ENCODE measurements at regions not wholly inside any gene's neighbourhood (a gene's known extent, or its start where the extent isn't known, plus 50 kb on each side); places are given as distances from the start of the nearest gene placed in this dataset.
"Not testable (repeated sequence)": the region's sequence is repeated elsewhere in the genome, so short reads cannot be mapped to it uniquely, and the experiment has no call there.

DNA sequence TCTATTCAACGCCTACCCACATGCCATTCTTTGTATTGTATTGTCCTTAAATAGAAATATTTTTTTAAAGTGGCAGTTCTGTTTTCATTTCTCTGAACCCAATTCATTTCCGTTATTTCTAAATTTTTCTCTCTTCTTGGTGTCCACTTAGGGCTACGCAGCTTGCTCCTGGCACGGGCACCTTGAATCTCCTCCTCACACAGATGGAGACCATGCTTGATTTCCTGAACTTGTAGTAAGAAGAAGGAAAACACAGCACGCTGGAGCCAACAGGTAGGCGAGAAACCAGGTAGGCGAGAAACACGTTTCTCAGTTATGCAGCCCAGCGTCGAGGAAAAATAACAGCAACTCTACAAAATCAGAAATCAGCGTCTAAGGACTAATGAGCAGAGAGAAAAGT, 428.9 kb downstream of the STK39 start:
- TF ChIP-seq, protein P1, sequence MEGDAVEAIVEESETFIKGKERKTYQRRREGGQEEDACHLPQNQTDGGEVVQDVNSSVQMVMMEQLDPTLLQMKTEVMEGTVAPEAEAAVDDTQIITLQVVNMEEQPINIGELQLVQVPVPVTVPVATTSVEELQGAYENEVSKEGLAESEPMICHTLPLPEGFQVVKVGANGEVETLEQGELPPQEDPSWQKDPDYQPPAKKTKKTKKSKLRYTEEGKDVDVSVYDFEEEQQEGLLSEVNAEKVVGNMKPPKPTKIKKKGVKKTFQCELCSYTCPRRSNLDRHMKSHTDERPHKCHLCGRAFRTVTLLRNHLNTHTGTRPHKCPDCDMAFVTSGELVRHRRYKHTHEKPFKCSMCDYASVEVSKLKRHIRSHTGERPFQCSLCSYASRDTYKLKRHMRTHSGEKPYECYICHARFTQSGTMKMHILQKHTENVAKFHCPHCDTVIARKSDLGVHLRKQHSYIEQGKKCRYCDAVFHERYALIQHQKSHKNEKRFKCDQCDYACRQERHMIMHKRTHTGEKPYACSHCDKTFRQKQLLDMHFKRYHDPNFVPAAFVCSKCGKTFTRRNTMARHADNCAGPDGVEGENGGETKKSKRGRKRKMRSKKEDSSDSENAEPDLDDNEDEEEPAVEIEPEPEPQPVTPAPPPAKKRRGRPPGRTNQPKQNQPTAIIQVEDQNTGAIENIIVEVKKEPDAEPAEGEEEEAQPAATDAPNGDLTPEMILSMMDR (IDR thresholded peaks at IDR 0.05; ENCODE audit: low read depth, low read length), result no peak
- H3K4me3 ChIP-seq (ENCODE audit: low read depth, low read length), result no peak overlapping the region

DNA sequence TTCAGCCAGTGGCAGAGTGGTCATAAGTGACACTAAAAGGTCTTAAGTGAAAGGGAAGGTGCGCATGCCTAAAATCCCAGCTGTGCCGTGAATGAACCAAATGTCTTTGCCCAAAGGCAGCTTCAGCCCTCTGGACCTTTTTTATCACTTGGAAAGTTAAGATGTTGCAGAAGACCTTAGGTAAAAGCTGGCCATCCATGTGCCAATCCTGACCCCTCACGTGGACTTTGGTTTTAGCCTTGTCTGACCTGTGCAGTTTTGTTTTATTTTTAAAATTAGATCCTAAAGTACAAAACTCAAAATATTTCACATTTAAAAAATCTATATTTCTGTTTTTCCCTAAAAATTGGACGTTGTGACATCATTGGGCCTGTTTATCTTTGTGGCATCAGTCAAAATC, 429.5 kb downstream of the STK39 start:
- TF ChIP-seq, protein P1 (IDR thresholded peaks at IDR 0.05; ENCODE audit: low read depth, low read length), result no peak
- no peak overlapping the region for H3K4me3 ChIP-seq (ENCODE audit: low read depth, low read length)

DNA sequence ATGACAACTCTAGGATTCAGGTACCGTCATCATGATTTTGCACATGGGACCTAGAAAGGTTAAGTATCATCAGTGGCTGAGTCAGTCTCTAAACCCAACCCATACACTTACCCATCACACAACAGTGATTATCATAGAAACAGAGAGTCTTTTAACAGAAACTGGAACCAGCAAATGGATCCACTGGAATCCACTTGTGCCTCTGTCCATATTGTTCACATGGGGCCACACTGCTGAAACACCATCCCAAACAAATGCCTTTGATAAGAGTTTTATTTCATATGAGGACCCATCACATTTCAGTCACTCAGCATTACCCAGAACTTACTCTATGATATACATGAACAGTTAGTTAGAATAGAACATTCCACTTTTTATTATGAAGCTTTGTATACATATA, 430.0 kb downstream of the STK39 start:
- TF ChIP-seq, protein P1 (IDR thresholded peaks at IDR 0.05; ENCODE audit: low read depth, low read length), result no peak
- no peak overlapping the region for H3K4me3 ChIP-seq (ENCODE audit: low read depth, low read length)

DNA sequence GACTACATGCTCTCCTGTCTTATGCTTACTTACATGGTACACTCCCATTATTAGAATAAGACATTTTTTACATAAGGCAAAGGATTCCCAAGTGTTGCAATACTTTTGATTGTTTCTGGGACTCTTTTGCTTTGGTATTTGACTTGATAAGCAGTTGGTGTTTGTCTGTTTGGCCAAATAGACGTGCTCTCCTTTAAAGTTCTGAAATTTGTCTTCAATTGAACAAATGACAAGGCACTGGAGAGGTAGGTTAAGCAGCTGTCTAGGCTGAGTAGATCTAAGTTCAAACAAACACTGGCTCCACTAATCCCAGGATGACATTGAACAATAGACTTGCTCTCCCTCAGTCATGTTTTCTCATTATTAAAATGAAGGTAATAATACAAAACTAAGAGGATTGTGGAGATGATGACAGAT, 430.5 kb downstream of the STK39 start:
- TF ChIP-seq, protein P1 (IDR thresholded peaks at IDR 0.05; ENCODE audit: low read depth, low read length), result no peak
- no peak overlapping the region for H3K4me3 ChIP-seq (ENCODE audit: low read depth, low read length)

DNA sequence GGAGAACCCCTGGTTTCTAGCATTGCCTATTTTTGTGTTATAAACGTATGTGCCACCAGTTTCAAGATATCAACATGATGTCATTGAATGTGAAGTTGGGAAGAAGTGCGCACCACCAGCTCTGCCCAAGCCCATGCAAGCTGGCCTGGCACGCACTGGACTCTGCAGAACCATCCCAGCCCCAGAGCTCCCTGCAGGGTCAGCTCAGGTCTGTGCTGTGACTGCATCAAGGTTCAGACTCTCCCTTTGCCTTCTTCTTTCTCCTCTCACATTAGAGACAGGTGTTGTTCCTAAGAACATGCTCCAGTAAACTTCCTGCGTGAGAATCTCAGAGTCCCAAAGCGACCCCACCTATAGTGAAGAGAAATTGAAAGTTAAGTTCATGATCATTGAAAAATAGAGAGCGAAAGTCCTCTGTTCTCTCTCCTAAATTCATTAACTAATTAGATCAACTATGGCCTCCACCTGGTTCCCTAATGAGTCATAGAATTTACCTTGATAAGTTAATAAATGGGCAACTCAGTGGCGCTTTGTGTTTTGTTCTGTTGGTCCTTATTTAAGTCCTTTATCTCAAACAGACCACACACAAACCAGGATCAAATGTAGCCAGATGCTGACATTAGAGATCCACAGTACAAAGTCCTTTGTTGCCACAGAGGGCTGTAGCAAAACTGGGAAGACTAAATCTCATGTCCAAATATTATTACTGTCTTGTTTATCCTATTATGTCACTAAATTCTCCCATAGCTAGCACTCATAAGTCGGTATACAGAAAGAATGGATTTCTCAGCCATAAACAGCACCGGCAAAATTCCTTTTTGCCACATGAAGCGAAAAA, 432.3 kb downstream of the STK39 start:
- H3K4me3 ChIP-seq (ENCODE audit: low read depth, low read length), result no peak overlapping the region
- TF ChIP-seq, protein P1 (IDR thresholded peaks at IDR 0.05; ENCODE audit: low read depth, low read length), result no peak

DNA sequence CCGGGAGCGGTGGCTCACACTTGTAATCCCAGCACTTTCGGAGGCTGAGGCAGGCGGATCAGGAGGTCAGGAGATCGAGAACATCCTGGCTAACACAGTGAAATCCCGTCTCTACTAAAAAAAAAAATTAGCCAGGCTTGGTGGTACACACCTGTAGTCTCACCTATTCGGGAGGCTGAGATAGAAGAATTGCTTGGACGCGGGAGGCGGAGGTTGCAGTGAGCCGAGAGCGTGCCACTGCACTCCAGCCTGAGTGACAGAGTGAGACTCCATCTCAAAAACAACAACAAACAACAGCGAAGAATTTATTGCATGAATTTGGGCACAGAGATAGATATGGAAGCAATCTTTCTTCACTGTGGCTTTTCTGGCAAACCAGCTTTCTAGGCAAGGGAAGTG, 432.9 kb downstream of the STK39 start:
- not testable (repeated sequence) for H3K4me3 ChIP-seq (ENCODE audit: low read depth, low read length)

DNA sequence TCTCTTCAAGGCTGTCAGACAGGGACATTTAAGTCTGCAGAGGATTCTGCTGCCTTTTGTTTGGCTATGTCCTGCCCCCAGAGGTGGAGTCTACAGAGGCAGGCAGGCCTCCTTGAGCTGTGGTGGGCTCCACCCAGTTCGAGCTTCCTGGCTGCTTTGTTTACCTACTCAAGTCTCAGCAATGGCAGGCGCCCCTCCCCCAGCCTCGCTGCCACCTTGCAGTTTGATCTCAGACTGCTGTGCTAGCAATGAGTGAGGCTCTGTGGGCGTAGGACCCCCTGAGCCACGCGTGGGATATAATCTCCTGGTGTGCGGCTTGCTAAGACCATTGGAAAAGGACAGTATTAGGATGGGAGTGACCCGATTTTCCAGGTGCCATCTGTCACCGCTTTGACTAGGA, 437.6 kb downstream of the STK39 start:
- H3K4me3 ChIP-seq (ENCODE audit: low read depth, low read length), result not testable (repeated sequence)

DNA sequence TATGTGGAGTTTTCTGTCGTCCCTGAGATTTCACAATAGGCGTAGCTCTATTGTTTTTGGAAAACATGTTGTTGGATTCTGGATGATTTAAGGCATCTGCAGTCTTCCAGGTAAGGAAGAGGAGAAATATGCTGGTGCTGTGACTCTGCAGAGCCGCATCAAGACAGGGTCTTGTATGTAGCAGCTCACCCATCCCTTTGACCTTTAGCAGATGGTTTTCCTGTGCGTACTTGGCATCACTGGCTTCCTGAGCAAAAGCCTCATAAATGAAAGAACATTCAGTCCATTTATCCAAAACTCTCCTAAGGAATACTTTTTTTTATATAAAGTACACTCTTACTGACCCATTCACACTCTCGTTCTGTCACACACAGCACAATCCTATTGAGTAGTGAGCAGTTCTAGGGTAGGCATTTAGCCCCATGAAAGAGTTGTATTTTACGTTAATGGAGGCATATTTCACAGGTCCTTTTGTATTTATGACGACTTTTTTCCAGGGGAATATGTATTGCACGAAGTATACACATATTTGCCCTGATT, 443.9 kb downstream of the STK39 start:
- H3K4me3 ChIP-seq (ENCODE audit: low read depth, low read length), result no peak overlapping the region
- TF ChIP-seq, protein P1 (IDR thresholded peaks at IDR 0.05; ENCODE audit: low read depth, low read length), result no peak

Data from WI38 (cell line).